ENCODE measurements at regions not wholly inside any gene's neighbourhood (a gene's known extent, or its start where the extent isn't known, plus 50 kb on each side); places are given as distances from the start of the nearest gene placed in this dataset.
"Not testable (repeated sequence)": the region's sequence is repeated elsewhere in the genome, so short reads cannot be mapped to it uniquely, and the experiment has no call there.

DNA sequence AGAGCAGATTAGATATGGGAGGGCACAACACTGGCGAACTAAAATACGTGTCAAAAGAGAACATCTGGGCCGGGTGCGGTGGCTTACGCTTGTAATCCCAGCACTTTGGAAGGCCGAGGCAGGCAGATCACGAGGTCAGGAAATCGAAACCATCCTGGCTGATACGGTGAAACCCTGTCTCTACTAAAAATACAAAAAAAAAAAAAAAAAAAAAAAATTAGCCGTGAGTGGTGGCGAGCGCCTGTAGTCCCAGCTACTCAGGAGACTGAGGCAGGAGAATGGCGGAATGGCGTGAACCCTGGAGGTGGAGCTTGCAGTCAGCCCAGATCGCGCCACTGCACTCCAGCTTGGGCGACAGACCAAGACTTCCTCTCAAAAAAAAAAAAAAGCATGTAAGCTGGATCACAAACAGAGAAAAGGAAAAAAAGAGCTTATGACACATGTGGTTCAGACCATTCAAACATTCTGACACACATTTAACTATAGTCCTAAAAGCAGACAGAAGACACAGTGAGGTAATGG is 1716.9 kb downstream of the SI start:
- DNase-seq, result not testable (repeated sequence)

DNA sequence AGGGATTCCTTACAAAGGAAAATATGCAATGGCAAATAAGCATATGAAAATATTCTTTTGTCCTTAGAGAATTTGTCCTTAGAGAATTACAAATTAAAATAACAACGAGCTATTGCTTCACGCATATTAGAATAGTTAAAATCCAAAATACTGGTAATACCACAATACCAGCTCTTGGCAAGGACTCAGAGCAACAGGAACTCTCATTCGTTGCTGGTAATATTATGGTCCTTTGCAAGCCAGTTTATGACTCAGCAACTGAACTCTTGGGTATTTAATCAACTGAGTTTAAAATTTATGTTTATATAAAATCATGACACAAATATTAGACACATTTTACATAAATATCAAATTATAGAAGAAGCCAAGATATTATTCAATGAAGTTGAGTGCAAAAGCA is 1730.4 kb downstream of the SI start:
- DNase-seq, result no peak

DNA sequence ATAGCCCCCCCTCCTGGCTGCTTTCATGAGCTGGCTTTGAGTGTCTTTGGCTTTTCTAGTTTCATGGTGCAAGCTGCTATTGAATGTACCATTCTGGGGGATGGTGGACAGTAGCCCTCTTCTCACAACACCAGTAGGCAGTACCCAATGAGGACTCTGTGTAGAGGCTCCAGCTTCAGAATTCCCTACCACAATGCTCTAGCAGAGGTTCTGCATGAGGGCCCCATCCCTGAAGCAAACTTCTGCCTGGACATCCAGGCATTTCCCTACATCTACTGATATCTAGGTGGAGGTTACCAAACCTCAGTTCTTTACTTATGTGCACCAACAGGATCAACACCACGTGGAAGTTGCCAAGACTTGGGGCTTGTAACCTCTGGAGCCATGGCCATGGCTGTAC is 1742.9 kb downstream of the SI start:
- no peak for DNase-seq

DNA sequence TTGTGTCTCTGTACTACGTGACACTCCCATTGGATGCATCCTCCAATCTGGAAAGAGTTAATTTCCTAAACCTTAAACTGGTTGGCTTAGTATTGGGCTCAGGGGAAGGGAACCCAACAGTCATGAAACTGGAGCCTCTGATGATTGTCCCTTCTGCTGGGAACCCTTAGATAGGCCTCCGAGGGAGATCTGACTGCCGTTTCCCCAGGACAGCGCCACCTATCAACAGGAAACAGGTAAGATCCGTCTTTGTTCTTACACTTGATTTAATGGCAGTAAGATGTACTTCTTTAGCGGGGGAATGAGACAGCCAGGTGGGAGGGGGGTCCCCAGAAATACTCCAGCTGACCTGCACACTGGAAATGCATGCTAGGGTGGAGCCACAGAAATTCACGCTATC is 1749.6 kb downstream of the SI start:
- no peak for DNase-seq

DNA sequence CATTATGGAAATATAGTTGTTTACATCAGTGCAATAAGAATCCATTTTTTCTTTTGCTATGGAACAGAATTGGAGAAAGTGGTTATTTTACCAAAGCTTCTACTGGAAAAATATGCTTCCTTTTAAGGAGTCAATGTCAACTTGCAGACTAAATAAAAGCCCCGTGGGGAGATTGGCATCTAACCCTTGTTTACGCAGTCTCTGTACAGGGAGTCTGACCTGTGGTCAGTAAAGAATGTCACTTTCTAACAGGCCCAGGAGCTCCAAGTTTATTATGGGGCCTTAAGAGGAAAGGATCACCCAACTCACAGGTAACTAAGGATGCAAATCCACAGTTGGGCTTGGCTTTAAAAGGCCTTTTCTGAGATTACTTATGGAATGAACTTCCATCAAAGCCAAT is 1751.2 kb downstream of the SI start:
- no peak for DNase-seq

DNA sequence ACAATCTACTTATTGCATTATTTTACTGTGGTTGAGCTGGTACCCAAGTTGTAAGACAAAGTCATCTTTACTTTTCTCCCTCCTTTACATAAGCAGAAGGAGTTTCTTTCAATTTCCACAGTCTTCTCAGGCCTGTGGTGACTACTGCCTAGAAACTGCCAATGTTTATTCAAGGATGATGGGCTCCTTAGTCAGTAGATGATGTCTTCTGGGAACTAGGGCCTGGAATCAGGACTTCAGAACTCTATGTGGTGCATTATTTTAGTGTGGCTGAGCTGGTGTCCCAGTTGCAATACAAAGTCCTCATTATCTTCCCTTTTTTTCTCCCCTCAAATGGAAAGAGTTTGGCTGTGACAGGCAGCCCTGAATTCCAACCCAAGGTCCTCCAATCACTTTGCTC is 1762.5 kb downstream of the SI start:
- DNase-seq, result no peak

DNA sequence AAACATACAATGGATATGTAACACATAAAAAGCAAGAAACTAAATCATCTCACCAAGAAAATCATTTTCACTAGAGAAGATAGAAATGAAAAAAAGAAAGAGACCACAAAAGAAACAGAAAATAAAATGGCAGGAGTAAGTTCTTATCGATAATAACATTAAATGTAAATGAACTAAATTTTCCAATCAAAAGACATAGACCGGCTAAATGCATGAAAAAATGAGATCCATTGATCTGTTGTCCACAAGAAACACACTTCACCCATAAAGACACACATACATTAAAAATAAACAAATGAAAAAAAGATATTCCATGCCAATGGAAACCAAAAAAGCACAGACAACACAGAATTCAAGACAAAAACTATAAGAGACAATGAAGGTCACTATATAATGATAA is 1771.9 kb downstream of the SI start:
- DNase-seq, result no peak

DNA sequence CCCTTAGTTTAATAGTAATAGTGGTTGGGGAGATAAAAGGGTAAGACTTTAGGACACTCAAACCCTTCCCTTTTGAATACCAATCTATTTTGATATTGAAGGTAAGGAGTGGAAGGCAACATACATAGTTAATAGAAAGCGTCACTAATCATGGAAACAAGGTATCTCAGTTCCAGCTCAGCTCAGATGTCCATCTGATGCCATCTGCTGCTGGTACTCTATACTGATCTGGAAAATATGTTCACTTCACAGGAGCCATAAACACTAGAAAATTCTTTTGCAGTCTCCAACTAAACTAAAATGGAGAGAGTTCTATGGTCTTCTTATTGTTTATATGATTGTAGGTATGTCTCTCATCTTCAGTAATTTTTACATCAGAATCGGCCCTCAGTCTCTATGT is 1777.1 kb downstream of the OTOL1 start:
- no peak for DNase-seq

DNA sequence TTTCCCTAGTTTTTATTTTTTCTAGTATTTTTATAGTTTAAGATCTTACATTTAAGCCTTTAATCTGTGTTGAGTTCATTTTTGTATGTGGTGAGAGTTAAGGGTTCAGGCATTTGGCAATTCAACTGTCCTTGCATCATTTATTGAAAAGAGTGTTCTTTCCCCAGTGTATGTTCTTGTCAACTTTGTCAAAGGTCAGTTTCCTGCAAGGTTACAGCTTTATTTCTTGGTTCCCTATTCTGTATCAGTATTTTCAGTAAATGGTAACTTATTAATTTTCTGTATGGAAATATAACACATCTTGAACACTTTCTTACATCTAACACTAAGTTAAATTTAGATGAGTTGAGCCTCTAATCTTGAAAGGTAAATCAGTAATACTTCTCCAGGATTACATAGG is 1770.1 kb downstream of the OTOL1 start:
- no peak for DNase-seq

DNA sequence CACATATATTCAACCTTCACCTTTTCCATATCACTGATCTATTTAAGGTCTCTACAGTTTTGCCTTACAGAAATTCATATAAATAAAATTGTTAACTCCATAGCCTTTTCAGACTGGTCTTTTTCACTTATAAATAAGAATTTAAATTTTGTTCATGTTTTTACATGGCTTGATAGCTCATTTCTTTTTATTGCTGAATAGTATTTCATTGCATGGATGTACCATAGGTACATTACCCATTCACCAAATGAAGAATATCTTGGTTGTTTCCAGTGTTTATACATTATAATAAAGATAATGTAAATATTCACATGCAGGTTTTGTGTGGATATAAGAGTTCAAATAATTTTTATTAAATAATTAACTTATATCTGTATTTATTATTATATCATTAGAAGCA is 1765.0 kb downstream of the OTOL1 start:
- no peak for DNase-seq

DNA sequence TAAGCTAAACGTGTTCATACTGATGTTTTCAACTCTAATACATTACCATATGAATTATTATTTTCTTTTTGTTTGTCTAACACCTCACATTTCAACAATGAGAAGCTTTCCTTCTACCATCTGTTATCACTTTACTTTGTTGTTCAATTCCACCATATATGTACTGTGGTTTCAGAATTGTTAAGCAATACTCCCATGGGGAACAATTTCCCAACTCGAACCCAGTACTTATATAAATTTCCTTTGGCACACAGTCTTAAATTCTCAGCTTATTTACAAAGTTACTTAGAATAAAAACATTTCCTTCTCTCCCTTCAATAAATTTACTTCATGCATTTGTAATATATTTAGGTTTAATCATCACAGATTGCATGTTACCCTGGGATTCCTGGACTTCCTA is 1764.4 kb downstream of the OTOL1 start:
- DNase-seq, result no peak

DNA sequence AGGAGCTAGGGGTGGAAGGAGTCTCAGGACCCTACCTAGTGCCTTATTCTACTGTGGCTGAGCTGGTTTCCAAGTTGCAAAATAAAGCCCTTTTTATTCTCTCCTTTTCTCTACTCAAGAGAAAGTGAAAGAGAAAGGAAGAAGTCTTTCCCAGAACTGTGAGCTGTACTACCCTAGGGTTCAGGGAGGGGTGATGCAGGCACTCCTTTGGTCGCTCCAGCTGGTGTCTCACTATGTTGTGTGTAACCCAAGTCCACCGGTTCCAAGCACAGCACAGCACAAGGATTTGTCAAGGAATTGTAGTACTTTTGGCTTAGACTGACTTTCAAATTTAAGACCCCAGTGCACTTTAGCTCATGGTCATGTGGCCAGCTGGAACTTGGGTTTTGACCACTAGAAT is 1721.7 kb downstream of the OTOL1 start:
- DNase-seq, result no peak

DNA sequence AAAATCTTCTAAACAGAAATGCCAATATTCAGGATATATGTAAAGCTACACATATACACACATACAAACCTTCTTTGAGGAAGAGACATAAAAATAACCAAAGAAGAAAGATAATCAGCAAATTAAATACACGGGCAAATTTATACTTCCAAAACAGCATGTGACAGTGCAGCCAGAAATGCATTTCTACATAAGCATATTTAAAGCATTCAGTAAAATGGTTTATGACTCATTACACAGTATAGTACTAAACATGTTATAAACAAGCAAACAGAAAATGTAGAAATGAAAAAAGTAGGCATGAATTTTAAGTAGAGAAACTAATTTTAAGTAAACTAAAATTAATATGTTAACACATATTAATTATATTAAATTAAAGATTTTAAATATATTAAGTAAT is 1717.2 kb downstream of the OTOL1 start:
- DNase-seq, result no peak

DNA sequence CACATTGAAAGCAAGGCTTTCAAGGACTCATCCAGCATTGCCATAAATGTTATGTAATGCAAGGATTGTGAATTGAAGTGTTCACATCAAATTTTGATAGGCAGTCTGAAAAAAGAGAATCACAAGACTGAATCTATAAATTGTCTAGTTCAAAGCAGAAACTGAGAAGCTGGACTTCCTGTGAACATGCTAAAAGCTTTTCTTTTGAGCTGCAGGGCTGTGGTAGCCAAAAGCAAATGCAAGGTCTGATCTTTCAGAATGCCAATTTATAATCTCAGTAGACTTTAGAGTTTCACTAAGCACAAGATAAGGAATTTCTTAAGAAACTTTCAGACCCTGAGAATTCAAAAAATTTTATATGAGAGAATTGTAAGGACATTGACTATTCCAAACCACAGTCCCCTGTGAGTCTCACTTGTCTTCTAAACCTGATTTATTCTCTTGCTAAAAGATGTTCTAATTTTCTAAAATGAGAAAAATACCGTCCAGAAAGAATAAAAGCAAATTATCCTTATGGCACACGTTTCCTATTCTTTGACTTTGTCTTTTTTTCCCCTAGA is 1700.3 kb downstream of the OTOL1 start:
- DNase-seq, result no peak

DNA sequence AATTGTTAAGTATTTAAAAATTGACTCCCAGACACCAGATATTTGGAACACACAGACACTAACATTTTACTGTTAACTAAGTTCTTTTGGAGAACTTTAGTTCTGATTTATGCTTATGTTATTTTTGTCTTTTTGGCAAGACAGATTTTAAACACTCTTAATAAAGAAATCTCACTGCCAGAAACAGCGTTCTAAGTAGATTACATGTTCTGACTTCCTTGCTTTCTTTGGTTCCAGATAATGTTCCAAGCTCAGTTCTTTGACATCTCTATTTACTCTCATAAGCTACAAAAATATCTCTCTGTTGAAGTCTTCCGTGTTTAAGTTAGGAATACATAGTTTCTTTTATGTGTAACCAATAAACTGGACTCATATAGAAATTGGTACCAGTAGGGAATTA is 1699.6 kb downstream of the OTOL1 start:
- no peak for DNase-seq

DNA sequence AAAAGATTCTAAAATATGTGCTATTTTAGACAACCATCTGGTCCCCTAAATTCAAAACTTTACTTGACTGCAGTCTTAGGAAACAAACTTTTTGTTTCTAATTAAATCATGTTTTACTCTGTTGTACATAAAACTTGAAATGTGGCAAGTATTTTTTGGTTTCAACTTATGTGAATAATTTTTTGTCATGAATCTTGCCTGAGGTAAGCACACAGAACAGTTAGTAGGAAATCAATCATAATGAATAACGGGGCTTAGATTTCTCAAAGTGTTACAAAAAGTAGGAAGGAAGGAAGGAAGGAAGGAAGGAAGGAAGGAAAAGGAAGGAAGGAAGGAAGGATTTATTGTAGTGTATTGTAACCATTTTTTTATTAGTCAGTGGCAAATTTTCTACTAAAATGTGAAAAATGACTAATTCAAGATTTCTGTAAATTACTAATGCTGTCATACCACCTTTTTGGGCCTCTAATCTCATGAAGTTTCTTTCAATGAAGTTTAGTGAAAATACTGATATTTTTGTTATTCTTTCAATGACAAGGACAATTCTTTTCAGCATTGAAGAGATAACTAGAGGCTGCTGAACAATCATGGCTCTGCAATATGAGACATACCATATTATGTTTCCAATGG is 1689.2 kb downstream of the OTOL1 start:
- DNase-seq, result no peak

DNA sequence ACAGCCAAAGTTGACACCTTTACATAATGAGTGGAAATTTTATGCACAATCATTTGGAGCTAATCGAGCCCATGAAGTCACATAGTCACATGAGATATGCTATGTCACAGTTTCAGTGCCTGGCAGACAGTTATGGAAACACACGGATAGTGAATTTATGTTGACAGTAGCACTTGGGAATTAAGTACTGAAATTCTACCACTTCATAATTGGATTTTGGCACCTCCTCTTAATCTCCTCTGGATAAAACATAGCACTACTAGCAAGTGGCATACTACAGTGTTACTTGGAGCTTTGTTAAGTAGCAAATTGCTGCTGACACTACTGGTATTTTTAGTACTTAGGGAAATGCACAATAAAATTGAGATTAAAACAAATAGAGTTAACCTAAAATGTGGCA is 1679.4 kb downstream of the OTOL1 start:
- no peak for DNase-seq

DNA sequence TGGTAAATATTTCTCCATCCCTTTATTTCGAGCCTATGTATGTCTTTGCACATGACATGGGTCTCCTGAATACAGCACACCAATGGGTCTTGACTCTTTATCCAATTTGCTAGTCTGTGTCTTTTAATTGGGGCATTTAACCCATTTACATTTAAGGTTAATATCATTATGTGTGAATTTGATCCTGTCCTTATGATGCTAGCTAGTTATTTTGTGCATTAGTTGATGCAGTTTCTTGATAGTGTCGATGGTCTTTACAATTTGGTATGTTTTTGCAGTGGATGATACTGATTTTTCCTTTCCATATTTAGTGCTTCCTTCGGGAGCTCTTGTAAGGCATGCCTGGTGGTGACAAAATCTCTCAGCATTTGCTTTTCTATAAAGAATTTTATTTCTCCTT is 1675.9 kb downstream of the OTOL1 start:
- DNase-seq, result not testable (repeated sequence)

DNA sequence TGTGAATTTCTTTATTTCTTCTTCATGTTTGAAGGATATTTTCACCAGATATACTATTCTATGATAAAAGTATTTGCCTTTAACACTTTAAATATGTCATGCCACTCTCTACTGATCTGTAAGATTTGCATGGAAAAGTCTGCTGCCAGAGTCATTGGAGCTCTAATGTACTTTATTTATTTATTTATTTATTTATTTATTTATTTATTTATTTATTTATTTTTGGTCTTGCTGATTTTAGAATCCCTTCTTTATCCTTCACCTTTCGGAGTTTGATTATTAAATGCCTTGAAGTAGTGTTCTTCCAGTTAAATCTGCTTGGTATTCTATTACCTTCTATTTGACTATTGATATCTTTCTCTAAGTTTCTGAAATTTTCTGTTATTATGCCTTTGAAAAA is 1669.6 kb downstream of the OTOL1 start:
- no peak for DNase-seq

DNA sequence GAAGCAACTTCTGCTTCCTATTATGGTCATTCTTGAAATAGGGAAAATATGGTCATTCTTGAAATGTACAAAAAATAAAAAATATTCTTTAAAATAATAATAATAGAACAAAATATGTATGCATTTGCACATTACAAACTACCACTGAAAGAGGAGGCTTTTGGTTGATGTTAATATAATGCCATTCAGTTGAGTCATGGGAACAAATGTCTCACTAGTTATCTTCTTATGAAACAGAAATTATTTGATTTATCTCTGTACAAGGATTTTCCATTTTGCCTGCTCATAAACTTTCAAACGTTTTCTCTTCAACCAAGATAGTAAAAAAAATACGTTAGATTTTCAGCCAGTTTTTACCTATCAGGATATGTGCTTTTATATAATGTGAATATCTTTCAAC is 1662.7 kb downstream of the OTOL1 start:
- no peak for DNase-seq

DNA sequence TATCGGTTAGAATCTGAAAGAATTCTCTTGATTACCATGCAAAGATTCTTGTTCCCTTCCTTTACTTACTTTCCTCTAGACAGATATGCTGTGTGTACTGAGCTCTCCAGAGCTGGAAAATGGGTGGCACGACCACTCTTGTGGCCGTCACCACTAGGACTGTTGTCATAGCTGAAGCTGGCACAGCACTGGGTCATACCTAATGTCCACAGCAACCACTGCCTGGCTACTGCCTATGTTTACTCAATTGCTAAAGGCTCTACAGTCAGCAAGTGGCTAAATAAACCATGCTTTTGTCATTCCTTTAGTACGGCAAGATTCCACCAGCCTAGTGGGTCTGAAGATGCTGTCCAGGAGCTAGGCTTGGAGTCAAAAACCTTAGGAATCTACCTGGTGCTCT is 1643.0 kb downstream of the OTOL1 start:
- DNase-seq, result no peak

DNA sequence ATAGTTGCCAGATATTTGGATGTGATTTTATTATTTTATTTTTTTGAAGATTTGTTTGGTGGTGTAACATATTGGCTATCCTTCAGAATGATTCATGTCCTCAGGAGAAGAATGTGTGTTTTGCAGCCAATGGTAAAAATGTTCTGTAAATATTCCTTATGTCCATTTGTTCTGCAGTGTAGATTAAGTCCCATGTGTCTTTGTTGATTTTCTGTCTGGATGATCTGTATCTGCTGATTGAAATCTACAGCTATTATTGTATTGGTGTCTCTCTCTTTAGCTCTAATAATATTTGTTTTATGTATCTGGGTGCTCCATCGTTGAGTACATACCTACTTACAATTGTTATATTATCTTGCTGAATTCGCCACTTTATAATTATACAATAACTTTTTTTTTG is 1641.7 kb downstream of the OTOL1 start:
- no peak for DNase-seq

DNA sequence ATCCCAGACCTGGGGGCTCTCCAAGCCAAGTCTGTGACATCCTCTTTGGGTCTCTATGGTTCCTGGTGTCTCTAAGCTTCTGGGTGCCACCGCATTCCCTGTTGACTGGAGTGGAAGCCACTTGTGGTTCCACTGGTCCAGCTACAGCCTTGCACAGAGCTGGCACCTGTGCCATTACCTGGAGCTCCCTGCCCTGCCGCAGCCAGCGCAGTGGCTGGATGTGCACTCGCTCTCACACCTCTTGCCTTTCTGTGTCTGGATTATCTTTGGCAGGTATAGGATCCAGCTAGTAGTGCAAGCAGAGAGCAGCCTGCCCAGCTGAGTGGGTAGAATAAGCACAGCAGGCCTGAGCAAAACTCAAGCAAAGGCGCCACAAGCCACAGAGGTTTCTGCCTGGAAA is 1635.5 kb downstream of the OTOL1 start:
- no peak for DNase-seq

DNA sequence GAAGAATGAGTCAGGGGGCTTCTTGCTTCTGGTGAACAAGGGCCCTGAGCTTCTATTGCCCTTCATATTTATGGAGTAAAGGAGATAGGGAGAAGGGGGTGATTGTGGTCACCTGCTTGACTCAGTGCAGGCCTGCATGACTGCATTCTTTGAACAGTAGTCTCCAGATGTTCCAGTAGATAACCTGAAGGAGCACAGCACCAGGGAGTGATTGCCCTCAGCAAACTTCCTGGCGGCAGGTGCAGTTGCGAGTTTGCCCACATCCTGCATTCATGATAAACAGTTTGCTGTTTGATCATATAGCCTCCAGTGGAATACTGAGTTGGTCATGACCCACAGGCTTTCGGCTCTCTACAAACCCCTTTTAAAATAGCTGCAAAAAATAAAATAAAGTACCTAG is 1632.7 kb downstream of the OTOL1 start:
- DNase-seq, result no peak

DNA sequence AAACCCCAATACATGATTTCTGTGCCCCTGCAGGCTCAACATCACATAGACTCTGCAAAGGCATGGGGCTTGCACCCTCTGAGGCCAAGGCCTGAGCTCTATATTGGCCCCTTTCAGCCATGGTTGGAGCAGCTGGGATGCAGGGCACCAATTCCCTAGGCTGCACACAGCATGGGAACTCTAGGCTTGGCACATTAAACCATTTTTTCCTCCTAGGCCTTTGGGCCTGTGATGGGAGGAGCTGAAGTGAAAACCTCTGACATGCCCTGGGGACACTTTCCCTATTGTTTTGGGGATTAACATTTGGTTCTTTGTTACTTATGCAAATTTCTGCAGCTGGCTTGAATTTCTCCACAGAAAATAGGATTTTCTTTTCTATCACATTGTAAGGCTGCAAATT is 1629.5 kb downstream of the OTOL1 start:
- DNase-seq, result no peak

Measured in NCI-H187 treated with DMSO at 0.1 percent for 48 hours (cell line).